Muscle of leg (tissue), 3 donors: ENCODE measurements at regions not wholly inside any gene's neighbourhood (a gene's known extent, or its start where the extent isn't known, plus 50 kb on each side); places are given as distances from the start of the nearest gene placed in this dataset.

Source experiments
- DNase-seq: peaks from one replicate; pipeline ENCODE4 v3.0.0; 2013
- H3K27ac ChIP-seq: one replicate; pipeline ENCODE4 v1.5.1; 2013; ENCODE audit warnings: mild to moderate bottlenecking, low read length, control low read depth
- H3K27me3 ChIP-seq: one replicate; pipeline ENCODE4 v1.6.1; 2013; ENCODE audit warnings: low read length; ENCODE audit not compliant: control insufficient read depth, insufficient read depth
- H3K36me3 ChIP-seq: one replicate; pipeline ENCODE4 v1.6.1; 2013; ENCODE audit warnings: low read length; ENCODE audit not compliant: control insufficient read depth, insufficient read depth
- H3K4me1 ChIP-seq: one replicate; pipeline ENCODE4 v1.6.1; 2013; ENCODE audit warnings: low read length; ENCODE audit not compliant: control insufficient read depth, insufficient read depth
- H3K4me3 ChIP-seq: one replicate; pipeline ENCODE4 v1.5.1; 2013; ENCODE audit warnings: low read length, control low read depth
- H3K9me3 ChIP-seq: replicated peaks from 2 replicates; pipeline ENCODE4 v1.6.1; 2013; ENCODE audit warnings: low read depth, low read length; ENCODE audit not compliant: control insufficient read depth
- WGBS: methylation state at CpG from one replicate; pipeline ENCODE4 v1.1.5; 2013; ENCODE audit warnings: missing lambda C conversion rate; ENCODE audit not compliant: insufficient coverage; 5-methylcytosine and 5-hydroxymethylcytosine counted together

GRCh38 chr9:14014218-14014617 lies 299.7 kb downstream of the NFIB start:
- no peaks in the 10 kb centered on the region for H3K9me3 ChIP-seq
- peak overlapping the region; percentile 32 for H3K27ac ChIP-seq
- H3K4me3 ChIP-seq: no peak overlapping the region
- peak; percentile 48 for DNase-seq
- peaks cover 5% of the 10 kb centered on the region for H3K4me1 ChIP-seq
- no peaks in the 10 kb centered on the region for H3K27me3 ChIP-seq
- H3K36me3 ChIP-seq: no peaks in the 10 kb centered on the region

GRCh38 chr9:14011799-14012560 lies 302.0 kb downstream of the NFIB start:
- Histone ChIP-seq H3K4me3 (no peak overlapping the region), H3K9me3 (no peaks in the 10 kb centered on the region), H3K4me1 (peaks cover 5% of the 10 kb centered on the region), H3K27ac (no peak overlapping the region), H3K27me3 (no peaks in the 10 kb centered on the region), H3K36me3 (no peaks in the 10 kb centered on the region)
- no peak for DNase-seq
- 18% methylated on average over 2 of the region's 3 CpGs for WGBS

DNA sequence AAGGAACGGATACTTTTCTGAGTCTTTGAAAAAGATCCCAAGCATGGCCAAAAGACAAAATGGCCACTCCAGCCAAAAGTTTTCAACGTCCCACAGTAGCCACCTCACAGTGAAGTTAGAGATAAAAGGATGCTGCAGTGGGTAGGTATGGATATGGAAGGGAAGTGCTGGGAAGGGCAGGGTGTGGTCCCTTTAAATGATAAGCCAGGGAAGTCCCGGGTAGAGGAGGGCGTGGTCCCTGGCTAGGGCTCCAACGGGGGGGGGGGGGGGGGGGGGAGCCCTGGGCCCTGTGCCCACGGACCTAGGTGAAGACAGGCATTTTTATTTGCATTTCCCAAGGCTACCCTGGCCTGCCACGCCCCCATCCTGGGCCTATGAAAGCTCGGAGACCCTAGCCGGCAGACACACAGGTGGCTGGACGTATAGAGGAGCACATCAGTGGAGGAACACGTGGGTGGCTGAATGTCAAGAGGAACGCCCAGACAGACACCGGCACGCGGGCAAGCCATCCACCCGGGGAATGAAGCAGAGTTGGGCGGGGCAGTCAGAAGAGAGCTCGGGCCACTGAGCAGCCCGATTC lies 306.7 kb downstream of the NFIB start:
- Histone ChIP-seq H3K36me3 (no peaks in the 10 kb centered on the region), H3K27me3 (no peaks in the 10 kb centered on the region), H3K27ac (no peak overlapping the region), H3K4me1 (peaks cover 5% of the 10 kb centered on the region), H3K9me3 (no peaks in the 10 kb centered on the region), H3K4me3 (no peak overlapping the region)
- WGBS: 79% methylated on average over 6 of the region's 19 CpGs
- no peak for DNase-seq

GRCh38 chr9:14006386-14007187 lies 307.4 kb downstream of the NFIB start:
- Histone ChIP-seq H3K4me1 (no peaks in the 10 kb centered on the region), H3K4me3 (no peak overlapping the region), H3K27me3 (no peaks in the 10 kb centered on the region), H3K9me3 (no peaks in the 10 kb centered on the region), H3K36me3 (no peaks in the 10 kb centered on the region), H3K27ac (no peak overlapping the region)
- 57% methylated on average over 5 of the region's 10 CpGs for WGBS
- peak; percentile 36 for DNase-seq

GRCh38 chr9:14004110-14004509 lies 309.8 kb downstream of the NFIB start:
- WGBS: no CpG with 5 or more reads among the region's 1 CpG
- no peaks in the 10 kb centered on the region for H3K27me3 ChIP-seq
- H3K36me3 ChIP-seq: no peaks in the 10 kb centered on the region
- H3K4me3 ChIP-seq: no peak overlapping the region
- no peaks in the 10 kb centered on the region for H3K9me3 ChIP-seq
- no peak overlapping the region for H3K27ac ChIP-seq
- H3K4me1 ChIP-seq: no peaks in the 10 kb centered on the region
- DNase-seq: no peak

- Histone ChIP-seq H3K9me3 (no peaks in the 10 kb centered on the region), H3K36me3 (no peaks in the 10 kb centered on the region), H3K27me3 (no peaks in the 10 kb centered on the region), H3K4me3 (no peak overlapping the region), H3K27ac (peak overlapping the region; percentile 76), H3K4me1 (peaks cover 19% of the 10 kb centered on the region)
- no CpG with 5 or more reads among the region's 3 CpGs for WGBS
- peak; percentile 39 for DNase-seq
Measured at GRCh38 chr9:13994240-13994639, 319.7 kb downstream of the NFIB start.

- H3K4me3 ChIP-seq: no peak overlapping the region
- H3K27ac ChIP-seq: peak overlapping the region; percentile 76
- H3K4me1 ChIP-seq: peaks cover 19% of the 10 kb centered on the region
- no peaks in the 10 kb centered on the region for H3K36me3 ChIP-seq
- H3K27me3 ChIP-seq: no peaks in the 10 kb centered on the region
- no peaks in the 10 kb centered on the region for H3K9me3 ChIP-seq
- DNase-seq: peak; percentile 83
- WGBS: 63% methylated on average over 1 of the region's 7 CpGs
Measured at GRCh38 chr9:13993632-13994185, 320.2 kb downstream of the NFIB start.

DNA sequence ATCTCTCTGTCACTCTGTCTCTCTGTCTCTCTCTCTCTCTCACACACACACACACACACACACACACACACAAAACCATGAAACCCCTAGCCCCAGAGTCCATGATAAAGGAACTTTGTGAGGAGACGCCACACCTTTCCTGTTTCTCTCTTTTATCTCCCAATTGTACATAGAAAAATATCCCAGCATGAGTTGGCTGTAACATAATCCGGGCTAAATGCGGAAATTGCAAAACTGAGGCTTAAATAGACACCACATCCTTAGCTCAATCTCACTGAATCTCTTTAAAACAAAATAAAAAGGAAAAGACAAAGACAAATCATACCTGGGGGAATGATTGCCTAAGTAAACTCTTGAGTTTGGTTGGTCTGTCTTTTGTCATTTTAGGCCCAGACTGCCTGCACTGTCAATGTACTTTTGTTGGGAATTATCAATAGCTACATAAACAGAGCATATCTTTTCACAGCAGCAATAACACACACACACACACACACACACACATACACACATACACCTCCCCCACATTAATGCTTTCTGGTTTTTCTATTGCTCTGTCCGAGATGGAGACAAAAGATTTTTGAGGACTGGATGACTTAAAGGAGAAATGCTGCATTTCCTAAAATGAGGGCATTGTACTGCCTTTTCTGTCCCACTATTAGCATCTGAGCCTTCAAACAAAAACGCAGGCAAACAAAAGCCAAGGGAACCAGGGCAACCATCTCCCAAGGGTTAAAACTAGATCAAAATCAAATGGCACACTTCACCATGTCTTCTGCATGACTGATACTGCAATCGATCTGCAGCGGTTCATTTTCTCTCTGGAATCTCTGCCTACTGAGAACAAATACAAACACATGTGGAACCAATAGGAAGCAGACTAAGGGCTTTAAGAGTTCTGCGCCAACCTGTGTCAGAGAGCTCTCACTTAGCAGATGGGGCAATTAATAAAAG lies 321.5 kb downstream of the NFIB start:
- no peaks in the 10 kb centered on the region for H3K9me3 ChIP-seq
- DNase-seq: peak; percentile 53
- no peak overlapping the region for H3K4me3 ChIP-seq
- peaks cover 19% of the 10 kb centered on the region for H3K4me1 ChIP-seq
- peak overlapping the region; percentile 76 for H3K27ac ChIP-seq
- H3K36me3 ChIP-seq: no peaks in the 10 kb centered on the region
- no peaks in the 10 kb centered on the region for H3K27me3 ChIP-seq
- WGBS: 54% methylated on average over 3 of the region's 8 CpGs

- WGBS: no CpG with 5 or more reads among the region's 1 CpG
- H3K9me3 ChIP-seq: no peaks in the 10 kb centered on the region
- H3K27me3 ChIP-seq: no peaks in the 10 kb centered on the region
- DNase-seq: peak; percentile 63
- peak overlapping the region; percentile 52 for H3K27ac ChIP-seq
- H3K4me1 ChIP-seq: peaks cover 19% of the 10 kb centered on the region
- H3K36me3 ChIP-seq: no peaks in the 10 kb centered on the region
- no peak overlapping the region for H3K4me3 ChIP-seq
Measured at GRCh38 chr9:13991395-13991794, 322.5 kb downstream of the NFIB start.
